ENCODE measurements at regions not wholly inside any gene's neighbourhood (a gene's known extent, or its start where the extent isn't known, plus 50 kb on each side); places are given as distances from the start of the nearest gene placed in this dataset.

DNA sequence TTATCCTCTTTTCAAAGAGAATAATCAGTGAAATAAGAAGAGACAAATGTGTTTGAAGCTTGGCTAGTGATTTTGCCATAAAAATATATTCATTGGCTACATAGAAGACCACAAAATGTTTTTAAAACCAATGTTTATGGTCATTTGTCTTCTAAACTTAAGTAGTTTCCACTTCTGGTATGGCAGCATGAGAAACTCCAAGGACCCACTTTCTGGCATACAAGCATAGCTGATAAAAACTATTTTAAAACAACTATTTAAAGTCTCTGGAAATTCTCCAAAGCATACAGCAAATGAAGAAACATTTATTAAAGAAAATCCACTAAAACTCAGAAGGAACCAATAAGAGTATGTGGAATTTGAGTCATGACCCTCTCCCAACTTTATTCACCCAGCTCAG, 89.2 kb upstream of the TOMM7 start:
- DNase-seq, result no peak

DNA sequence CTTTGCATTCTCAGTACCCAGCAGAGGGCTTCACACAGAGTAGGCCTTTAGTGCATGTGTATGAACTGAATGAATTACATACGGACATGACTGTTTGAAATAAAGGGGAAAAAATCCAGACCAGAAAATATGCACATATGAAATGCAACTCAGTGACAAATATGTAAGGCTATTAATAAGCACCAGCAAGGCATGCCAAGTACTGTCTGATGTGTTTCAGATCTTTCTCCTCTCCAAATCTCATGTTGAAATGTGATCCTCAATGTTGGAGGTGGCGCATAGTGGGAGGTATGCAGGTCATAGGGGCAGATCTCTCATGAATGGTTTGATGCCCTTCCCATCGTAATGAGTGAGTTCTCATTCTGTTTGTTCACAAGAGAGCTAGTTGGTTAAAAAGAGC, 87.3 kb upstream of the TOMM7 start:
- no peak for DNase-seq

DNA sequence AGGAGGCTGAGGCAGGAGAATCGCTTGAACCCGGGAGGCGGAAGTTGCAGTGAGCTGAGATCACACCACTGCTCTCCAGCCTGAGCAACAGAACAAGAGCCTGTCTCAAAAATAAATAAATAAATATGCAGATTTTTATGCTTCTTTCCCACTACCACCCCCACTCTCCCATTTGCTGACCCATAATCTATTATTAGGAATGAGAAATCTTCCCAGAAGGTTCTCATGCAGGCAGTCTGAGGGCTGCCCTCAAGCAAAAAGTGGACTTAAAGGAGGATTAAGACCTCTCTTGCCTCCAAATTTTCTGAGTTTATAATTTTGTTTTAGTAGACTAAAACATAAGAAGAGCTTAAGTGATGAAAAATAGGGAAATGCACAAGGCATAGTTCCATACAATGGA, 85.2 kb upstream of the TOMM7 start:
- DNase-seq, result no peak

DNA sequence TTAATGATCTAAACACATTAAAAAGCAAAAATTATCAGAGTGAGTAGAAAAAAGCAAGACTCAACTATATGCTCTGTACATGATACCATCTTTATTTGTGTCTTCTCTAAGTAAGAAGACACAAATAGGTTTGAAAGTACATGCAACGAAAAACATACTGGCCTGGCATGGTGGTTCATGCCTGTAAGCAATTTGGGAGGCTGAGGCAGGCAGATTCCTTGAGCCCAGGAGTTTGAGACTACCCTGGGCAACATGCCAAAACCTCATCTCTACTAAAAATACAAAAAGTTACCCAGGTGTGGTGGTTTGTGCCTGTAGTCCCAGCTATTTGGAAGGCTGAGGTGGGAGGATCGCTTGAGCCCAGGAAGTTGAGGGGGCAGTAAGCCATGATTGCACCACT, 78.1 kb upstream of the TOMM7 start:
- DNase-seq, result no peak

DNA sequence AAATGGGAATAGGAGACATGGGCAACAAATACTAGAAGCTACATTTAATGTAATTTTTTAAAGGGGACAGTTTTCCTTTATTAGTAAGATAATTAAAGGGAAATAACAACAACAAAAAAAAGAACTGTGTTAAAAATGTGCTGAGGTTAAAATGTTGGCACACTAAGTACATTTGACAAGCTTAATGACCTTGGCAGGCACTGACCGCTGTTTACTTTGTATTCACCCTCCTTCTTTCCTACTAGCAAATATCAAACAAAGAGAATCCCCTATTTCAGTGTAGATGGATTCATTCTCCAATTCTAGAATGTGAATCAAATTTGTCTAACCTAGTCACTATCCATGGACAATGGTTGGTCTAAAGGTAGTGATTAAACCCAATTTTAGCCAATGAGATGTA, 77.5 kb upstream of the TOMM7 start:
- DNase-seq, result no peak

DNA sequence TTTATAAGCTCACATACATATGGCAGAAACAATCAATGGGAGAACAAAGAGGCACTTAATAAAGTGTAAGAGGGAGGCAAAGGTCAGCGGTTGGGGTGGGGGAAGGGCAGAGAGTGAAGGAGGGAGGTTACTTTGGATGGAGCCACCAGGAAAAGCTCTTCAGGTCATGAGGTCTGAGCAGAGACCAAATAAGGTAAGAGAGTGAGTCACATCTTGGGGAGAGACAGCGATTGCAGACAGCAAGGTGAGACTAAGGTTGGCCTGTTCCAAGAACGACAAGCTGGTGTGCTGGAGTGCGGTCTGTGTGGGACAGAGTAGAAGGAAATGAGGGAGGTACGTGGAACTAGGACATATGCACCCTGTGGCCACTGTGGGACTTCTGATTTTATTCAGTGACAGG, 74.3 kb upstream of the TOMM7 start:
- DNase-seq, result no peak

DNA sequence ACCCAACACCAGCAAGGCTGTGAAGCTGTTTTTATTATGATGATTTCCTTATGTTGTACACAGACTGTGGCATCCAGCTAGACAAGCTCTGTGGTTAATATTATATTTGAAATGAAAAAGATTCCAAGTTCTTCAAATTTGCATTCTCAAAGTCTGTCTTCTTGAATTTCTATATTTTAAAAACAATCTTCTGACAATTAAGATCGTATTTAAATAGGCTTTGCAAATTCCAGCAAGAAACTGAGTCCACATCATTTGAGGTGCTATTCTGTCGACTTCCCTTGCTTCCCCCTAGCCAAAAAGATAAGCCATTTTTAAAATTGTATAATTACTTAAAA, 73.1 kb upstream of the TOMM7 start:
- DNase-seq, result no peak

DNA sequence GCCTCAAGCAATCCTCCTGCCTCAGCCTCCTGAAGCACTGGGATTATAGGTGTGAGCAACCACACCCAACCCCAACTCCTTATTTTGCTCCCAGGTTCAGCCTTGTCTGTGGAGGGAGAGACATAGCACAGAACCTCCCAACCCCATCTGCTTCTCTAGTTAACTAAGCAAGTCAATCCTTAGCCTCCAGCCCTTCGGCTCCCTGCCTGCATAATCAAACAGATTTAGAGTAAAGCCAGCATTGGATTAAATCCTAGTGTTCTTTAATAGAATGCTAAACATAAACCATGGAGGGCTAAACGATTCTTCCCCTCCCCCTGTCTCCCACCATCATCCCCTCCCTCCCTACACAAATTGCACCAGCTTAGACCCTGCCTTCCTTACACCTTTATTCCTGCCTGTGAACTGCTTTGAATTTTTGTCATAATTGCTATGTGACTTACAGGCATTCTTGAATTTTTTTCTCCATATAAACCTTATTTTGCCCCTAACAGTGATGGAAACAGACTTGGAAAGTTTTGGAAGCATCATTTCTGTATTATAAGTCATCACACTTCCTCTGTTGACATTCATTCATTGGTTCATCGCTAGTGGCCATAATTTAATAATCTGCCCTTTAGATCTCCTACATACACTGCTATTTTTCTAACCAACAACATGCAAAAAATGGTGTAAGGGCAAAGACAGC, 72.6 kb upstream of the TOMM7 start:
- DNase-seq, result no peak

DNA sequence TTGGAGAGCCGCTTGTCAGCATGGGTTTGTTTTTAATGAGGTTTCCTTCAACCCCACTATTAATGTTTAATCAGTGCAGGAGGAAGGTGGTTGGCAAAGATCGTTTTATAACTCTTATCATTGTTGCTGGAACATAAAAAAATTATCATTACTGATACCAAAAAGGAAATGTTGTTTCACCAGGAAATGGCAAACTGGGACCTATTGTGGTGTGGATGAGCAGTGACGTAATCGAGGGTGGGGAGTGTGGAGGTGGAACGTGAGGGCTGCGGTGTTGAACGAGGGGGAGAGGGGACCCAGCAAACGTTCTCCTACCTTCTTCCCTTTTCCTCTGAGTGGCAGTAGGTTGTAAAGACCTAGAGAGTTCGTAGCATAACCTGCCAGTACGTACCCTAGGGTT, 71.9 kb upstream of the TOMM7 start:
- no peak for DNase-seq

DNA sequence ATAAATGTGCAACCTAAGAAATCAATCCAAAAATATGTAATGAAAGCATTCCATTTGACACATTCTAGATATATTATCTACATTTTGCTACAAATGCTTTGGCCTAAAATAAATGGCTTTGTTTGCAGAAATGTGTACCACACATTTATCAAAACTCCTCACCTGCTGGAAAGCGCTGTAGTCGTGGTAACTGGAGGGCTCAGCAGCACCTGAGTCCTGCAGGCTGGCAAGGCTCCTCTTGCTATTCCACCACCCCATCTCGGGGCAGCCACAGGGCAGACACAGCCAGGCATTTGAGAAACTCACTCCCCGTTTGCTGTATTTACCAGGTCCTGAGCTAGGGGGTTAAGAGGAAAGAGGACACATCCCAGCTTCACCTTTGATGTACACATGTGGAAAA, 68.1 kb upstream of the TOMM7 start:
- no peak for DNase-seq

DNA sequence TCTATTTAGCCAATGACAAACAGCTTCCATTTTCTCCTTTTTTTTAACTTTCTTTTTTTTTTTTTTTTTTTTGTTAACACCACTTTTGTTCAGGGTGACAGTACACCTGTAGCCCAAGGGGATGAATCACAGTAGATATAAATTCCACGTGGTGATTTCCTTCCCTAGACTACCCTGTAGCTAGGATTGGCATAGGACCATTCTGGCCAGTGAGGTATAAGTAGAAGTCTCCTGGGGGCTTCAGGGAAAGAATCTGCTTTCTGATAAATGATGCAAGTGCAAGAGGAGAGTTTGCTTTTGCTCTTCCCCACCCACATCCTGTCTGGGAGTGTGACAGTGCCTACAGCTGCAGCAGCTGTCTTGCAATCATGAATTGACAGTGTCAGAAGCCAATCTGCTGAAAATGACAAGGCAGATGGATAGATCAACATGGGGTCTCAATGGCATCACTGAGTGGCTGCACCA, 63.2 kb upstream of the TOMM7 start:
- no peak for DNase-seq

DNA sequence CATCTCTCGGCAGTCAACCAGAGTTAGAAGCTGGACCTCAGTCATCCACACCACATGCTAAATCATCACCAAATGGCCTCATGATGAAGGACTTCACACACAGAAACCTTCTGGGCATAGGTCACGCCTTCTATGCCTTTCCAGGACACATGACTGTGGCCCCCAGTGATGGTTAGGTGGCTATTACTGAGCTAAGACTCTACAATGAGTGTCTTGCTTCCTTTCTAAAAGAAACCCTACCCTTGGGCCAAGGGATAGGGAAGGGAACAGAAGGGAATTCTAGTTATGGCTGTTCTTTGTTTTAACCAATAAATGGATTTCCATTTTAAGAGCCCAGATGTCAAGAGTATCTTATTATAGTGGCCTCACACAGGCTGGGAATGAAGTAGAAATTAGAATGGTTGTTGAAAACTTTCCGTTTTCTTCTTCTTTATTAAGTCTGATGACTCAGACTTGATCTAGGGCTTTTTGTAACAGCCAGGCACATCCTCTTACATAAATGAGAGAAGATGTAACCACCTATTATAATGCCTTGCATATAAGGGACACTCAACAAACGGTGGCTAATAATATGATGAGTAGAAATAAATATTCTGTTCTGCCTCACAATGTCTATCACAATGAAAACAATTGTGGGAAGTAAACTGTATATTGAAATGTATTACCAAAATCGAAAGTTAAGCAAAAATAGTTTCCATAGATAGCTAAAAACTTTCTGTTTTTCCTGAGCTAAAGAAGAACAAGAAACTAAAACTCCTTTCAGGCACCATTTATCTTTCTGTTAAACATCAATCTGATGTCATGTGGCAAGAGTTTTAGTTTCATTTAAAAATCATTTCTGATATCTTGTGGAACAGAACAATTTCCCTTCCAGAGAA, 62.5 kb upstream of the TOMM7 start:
- no peak for DNase-seq

DNA sequence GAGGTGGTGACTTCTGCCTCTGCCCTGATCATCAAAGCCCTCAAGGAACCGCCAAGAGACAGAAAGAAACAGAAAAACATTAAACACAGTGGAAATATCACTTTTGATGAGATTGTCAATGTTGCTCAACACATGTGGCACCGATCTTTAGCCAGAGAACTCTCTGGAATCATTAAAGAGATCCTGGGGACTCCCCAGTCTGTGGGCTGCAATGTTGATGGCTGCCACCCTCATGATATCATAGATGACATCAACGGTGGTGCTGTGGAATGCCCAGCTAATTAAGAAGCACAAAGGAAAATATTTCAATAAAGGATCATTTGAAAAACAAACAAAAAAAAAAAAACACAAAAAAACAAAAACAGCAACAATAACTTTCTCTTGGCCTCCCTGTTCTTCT, 59.5 kb upstream of the TOMM7 start:
- no peak for DNase-seq

DNA sequence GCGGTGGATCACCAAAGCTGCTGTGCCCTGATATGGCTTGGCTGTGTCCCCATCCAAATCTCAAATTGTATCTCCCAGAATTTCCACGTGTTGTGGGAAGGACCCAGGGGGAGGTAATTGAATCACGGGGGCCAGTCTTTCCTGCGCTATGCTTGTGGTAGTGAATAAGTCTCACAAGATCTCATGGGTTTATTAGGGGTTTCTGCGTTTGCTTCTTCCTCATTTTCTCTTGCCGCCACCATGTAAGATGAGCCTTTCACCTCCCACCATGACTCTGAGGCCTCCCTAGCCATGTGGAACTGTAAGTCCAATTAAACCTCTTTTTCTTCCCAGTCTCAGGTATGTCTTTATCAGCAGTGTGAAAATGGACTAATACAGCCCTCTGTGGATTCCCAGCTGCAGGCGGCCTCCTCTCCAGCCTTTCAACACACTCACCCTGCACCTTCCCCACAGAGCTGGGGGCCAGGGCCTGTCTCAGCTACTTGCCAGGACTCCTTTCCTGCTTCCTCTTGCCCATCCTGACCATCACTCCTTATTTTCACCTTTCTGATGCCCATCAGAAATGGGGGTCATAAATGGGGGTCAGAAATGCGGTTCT, 57.2 kb upstream of the TOMM7 start:
- no peak for DNase-seq

DNA sequence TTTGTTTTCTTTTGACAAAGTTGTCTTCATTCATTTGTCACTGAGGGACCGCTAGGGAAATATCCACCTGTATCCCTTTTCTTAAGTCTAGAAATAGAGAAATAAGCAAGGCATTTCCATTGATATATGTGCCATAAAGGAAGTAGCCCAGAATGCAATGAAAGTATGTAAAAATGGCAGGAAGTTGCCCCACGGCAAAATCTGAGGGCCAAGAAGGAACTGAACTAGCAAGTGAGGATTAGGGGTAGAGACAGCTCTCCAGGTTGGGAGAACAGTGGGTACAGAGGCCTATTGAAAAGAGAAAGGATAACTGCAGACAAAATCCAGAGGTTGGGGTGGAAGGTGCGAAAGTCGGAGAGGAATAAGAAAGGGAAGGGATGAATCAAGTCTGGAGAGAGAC, 56.6 kb upstream of the TOMM7 start:
- no peak for DNase-seq

DNA sequence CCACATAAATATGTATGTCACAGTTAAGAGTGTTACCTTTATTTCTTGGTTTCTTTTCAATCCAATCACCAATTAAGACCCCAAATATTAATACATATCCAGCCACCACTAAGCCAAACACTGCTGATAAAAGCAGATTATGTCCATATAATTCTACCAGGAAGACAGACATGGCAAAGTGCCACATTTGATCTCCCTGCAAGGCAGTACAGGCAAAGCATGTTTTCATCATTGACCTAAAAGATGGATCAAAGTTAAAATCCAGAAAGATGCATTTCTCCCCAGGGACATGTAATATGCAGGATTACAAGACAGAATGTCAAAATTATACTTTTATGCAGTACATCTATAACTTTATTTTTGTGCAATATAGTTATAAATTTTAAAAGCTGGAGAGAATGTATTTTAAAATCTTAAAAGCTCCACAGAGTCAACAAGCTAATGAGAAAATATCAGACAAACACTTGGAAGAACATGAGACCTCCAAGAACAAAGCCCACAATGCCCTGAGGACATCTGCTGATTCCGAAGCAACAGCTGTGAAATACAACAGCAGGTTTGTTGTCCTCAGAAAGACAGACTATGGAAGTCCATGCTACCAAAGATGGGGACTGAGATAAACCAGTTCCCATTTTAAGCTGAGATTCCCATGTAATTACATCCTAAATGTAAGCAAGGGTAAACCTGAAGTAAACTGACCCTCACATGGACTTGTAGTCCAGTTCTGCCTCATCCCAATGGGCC, 54.5 kb upstream of the TOMM7 start:
- no peak for DNase-seq

DNA sequence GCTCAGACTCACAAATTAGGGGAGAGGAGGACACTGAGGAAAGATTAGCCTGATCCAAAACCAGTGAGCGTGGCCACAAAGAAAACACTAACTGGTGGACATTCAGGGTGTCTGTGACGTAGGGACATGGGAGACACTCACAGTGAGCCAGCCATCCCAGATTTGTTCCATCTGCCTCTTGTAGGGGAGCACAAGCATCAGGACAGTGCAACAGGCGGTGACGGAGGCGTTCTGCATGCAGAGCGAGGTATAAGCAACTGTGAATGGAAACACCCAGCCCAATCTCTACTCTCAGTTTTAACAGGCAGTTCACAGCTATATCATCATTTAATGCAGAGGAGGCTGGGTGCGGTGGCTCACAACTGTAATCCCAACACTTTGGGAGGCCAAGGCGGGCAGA, 52.8 kb upstream of the TOMM7 start:
- no peak for DNase-seq

DNA sequence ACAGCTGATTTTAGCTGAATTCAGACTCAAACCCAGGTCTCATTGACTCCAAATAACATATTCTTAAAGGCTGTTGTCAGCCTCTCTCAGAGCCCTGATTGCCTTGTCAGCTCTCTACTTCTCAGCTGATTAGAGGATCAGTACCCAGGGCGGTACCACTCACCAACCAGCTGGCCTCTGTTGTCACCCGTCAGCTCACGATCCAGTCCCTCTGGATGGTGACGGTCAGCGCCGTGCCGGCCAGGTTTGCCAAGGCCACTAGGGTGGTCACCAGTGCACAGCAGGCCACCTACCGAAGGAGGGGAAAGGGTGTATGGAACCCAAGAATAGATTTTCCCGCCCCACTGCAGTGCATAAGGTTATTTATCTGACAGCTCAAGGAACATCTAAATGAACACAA, 52.3 kb upstream of the TOMM7 start:
- DNase-seq, result no peak
